ENCODE measurements at regions not wholly inside any gene's neighbourhood (a gene's known extent, or its start where the extent isn't known, plus 50 kb on each side); places are given as distances from the start of the nearest gene placed in this dataset.

- Histone ChIP-seq H3K27me3 (ENCODE audit: control insufficient read depth, insufficient read depth, low read length) (no peaks in the 10 kb centered on the region), H3K36me3 (ENCODE audit: control insufficient read depth, insufficient read depth, low read length) (no peaks in the 10 kb centered on the region), H3K4me1 (ENCODE audit: control insufficient read depth, insufficient read depth, low read length) (no peaks in the 10 kb centered on the region), H3K9me3 (ENCODE audit: control insufficient read depth, insufficient read depth, low read depth, low read length) (no peaks in the 10 kb centered on the region), H3K4me3 (ENCODE audit: low read depth in 2 of 2, low read length in 2 of 2) (no peak overlapping the region), H3K27ac (ENCODE audit: low read length) (no peak overlapping the region)
- ChIA-PET CTCF (no interaction called here), POLR2A (no interaction called here)
- intact Hi-C loops (cut with micrococcal nuclease; ENCODE audit: unreplicated experiment) = no loop called here
- BruUV-seq (replicated peaks) = no TSS peak
- in situ Hi-C loops (cut with HindIII; ENCODE audit: low pct_unique_long_range_greater_than_20kb, low sequenced_read_pairs) = no loop called here
- DNase-seq (ENCODE audit: low read depth, low spot score) (no peak), ATAC-seq (no peak)
- TF ChIP-seq CTCF (IDR thresholded peaks at IDR 0.05) (no peak), REST (IDR thresholded peaks at IDR 0.05; ENCODE audit: insufficient read depth in 1 of 2, low read depth in 2 of 2, low read length in 1 of 2) (no peak), SIN3A (IDR thresholded peaks at IDR 0.05; ENCODE audit: borderline replicate concordance, insufficient read depth, low read depth, low read length) (no peak), POLR2AphosphoS5 (IDR thresholded peaks at IDR 0.05; ENCODE audit: low read depth, low read length) (no peak), TCF7L2 (IDR thresholded peaks at IDR 0.05; ENCODE audit: low read depth, low read length) (no peak)
These were observed 1014.2 kb upstream of the CDH8 start for GRCh38 chr16:63050391-63050790.

- intact Hi-C loops (cut with micrococcal nuclease; ENCODE audit: unreplicated experiment) = no loop called here
- H3K9me3 ChIP-seq (ENCODE audit: control insufficient read depth, insufficient read depth, low read depth, low read length) = no peaks in the 10 kb centered on the region
- no peak overlapping the region for H3K27ac ChIP-seq (ENCODE audit: low read length)
- BruUV-seq (replicated peaks) = no TSS peak
- H3K27me3 ChIP-seq (ENCODE audit: control insufficient read depth, insufficient read depth, low read length) = no peaks in the 10 kb centered on the region
- ATAC-seq (no peak), DNase-seq (ENCODE audit: low read depth, low spot score) (no peak)
- POLR2A ChIA-PET = no interaction called here
- CTCF ChIA-PET = no interaction called here
- H3K4me3 ChIP-seq (ENCODE audit: low read depth in 2 of 2, low read length in 2 of 2) = no peak overlapping the region
- no peaks in the 10 kb centered on the region for H3K4me1 ChIP-seq (ENCODE audit: control insufficient read depth, insufficient read depth, low read length)
- no peaks in the 10 kb centered on the region for H3K36me3 ChIP-seq (ENCODE audit: control insufficient read depth, insufficient read depth, low read length)
- no peak for TF ChIP-seq POLR2AphosphoS5 (IDR thresholded peaks at IDR 0.05; ENCODE audit: low read depth, low read length)
- no peak for TF ChIP-seq SIN3A (IDR thresholded peaks at IDR 0.05; ENCODE audit: borderline replicate concordance, insufficient read depth, low read depth, low read length)
- in situ Hi-C loops (cut with HindIII; ENCODE audit: low pct_unique_long_range_greater_than_20kb, low sequenced_read_pairs) = no loop called here
These were observed 1002.3 kb upstream of the CDH8 start for GRCh38 chr16:63038397-63039106.

- Histone ChIP-seq H3K9me3 (ENCODE audit: control insufficient read depth, insufficient read depth, low read depth, low read length) (no peaks in the 10 kb centered on the region), H3K27me3 (ENCODE audit: control insufficient read depth, insufficient read depth, low read length) (no peaks in the 10 kb centered on the region), H3K4me3 (ENCODE audit: low read depth in 2 of 2, low read length in 2 of 2) (no peak overlapping the region), H3K36me3 (ENCODE audit: control insufficient read depth, insufficient read depth, low read length) (no peaks in the 10 kb centered on the region), H3K27ac (ENCODE audit: low read length) (no peak overlapping the region), H3K4me1 (ENCODE audit: control insufficient read depth, insufficient read depth, low read length) (no peaks in the 10 kb centered on the region)
- intact Hi-C loops (cut with micrococcal nuclease; ENCODE audit: unreplicated experiment) (no loop called here), in situ Hi-C loops (cut with HindIII; ENCODE audit: low pct_unique_long_range_greater_than_20kb, low sequenced_read_pairs) (no loop called here)
- TF ChIP-seq SIN3A (IDR thresholded peaks at IDR 0.05; ENCODE audit: borderline replicate concordance, insufficient read depth, low read depth, low read length) = no peak
- TF ChIP-seq POLR2AphosphoS5 (IDR thresholded peaks at IDR 0.05; ENCODE audit: low read depth, low read length) = no peak
- no peak for ATAC-seq
- BruUV-seq (replicated peaks) = no TSS peak
- ChIA-PET CTCF (no interaction called here), POLR2A (no interaction called here)
- DNase-seq (ENCODE audit: low read depth, low spot score) = no peak
These were observed 1001.6 kb upstream of the CDH8 start for GRCh38 chr16:63037761-63038396.
